ENCODE measurements at regions not wholly inside any gene's neighbourhood (a gene's known extent, or its start where the extent isn't known, plus 50 kb on each side); places are given as distances from the start of the nearest gene placed in this dataset.

- no peak overlapping the region for H3K4me2 ChIP-seq (replicated peaks; ENCODE audit: extremely low read depth, low read length, poor library complexity, severe bottlenecking)
- no peaks in the 10 kb centered on the region for H3K36me3 Mint-ChIP-seq
- H3K27ac Mint-ChIP-seq = peak overlapping the region in 1 of 7 donors; percentile 13
- H3K36me3 ChIP-seq (replicated peaks in 1 of 2; ENCODE audit: control insufficient read depth in 1 of 2, insufficient read depth in 2 of 2, low read length in 2 of 2) = no peaks in the 10 kb centered on the region
- H3K27me3 Mint-ChIP-seq (ENCODE audit: low read depth in 3 of 3) = no peaks in the 10 kb centered on the region
- no peak overlapping the region for H3K4me3 Mint-ChIP-seq
- H3K4me3 ChIP-seq (replicated peaks in 1 of 3; ENCODE audit: low read depth in 2 of 3, low read length in 3 of 3) = no peak overlapping the region
- peaks cover 0 to 3% (median 0%) of the 10 kb centered on the region in 7 donors for H3K9me3 Mint-ChIP-seq
- intact Hi-C loops (cut with micrococcal nuclease) = no loop called here
- no peaks in the 10 kb centered on the region for H3K4me1 Mint-ChIP-seq
- TF ChIP-seq, protein P1, sequence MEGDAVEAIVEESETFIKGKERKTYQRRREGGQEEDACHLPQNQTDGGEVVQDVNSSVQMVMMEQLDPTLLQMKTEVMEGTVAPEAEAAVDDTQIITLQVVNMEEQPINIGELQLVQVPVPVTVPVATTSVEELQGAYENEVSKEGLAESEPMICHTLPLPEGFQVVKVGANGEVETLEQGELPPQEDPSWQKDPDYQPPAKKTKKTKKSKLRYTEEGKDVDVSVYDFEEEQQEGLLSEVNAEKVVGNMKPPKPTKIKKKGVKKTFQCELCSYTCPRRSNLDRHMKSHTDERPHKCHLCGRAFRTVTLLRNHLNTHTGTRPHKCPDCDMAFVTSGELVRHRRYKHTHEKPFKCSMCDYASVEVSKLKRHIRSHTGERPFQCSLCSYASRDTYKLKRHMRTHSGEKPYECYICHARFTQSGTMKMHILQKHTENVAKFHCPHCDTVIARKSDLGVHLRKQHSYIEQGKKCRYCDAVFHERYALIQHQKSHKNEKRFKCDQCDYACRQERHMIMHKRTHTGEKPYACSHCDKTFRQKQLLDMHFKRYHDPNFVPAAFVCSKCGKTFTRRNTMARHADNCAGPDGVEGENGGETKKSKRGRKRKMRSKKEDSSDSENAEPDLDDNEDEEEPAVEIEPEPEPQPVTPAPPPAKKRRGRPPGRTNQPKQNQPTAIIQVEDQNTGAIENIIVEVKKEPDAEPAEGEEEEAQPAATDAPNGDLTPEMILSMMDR (IDR thresholded peaks at IDR 0.05) = no peak
- 81% methylated on average over 3 of the region's 4 CpGs for WGBS (ENCODE audit: insufficient coverage)
- no peak overlapping the region for H3K9ac ChIP-seq (ENCODE audit: insufficient read depth, low read length, poor library complexity, severe bottlenecking)
- no peaks in the 10 kb centered on the region for H4K20me1 ChIP-seq (ENCODE audit: insufficient read depth, low read length)
- no peaks in the 10 kb centered on the region for H3K79me2 ChIP-seq (ENCODE audit: insufficient read depth, low read length)
- DNase-seq = no peak
- H3K4me1 ChIP-seq (ENCODE audit: control insufficient read depth in 1 of 2, insufficient read depth in 2 of 2, low read length in 2 of 2) = no peaks in the 10 kb centered on the region
- no peak overlapping the region for H3K27ac ChIP-seq (ENCODE audit: low read depth in 1 of 2, low read length in 2 of 2)
- no peak overlapping the region for H2AFZ ChIP-seq (ENCODE audit: insufficient read depth, low read depth, low read length, poor library complexity, severe bottlenecking)
- no peaks in the 10 kb centered on the region for H3K9me3 ChIP-seq (replicated peaks in 1 of 2; ENCODE audit: control insufficient read depth in 1 of 2, insufficient read depth in 1 of 2, low read length in 2 of 2)
- no peaks in the 10 kb centered on the region for H3K27me3 ChIP-seq (ENCODE audit: control insufficient read depth in 2 of 2, insufficient read depth in 2 of 2, low read length in 2 of 2)
These were observed 653.8 kb upstream of the RIOK2 start for GRCh38 chr5:97836816-97837215.

GRCh38 chr5:97838214-97838613 is 655.2 kb upstream of the RIOK2 start:
- H2AFZ ChIP-seq (ENCODE audit: insufficient read depth, low read depth, low read length, poor library complexity, severe bottlenecking) = no peak overlapping the region
- H3K4me2 ChIP-seq (replicated peaks; ENCODE audit: extremely low read depth, low read length, poor library complexity, severe bottlenecking) = no peak overlapping the region
- WGBS (ENCODE audit: insufficient coverage) = no CpG with 5 or more reads among the region's 1 CpG
- H3K4me1 Mint-ChIP-seq = no peaks in the 10 kb centered on the region
- no peak overlapping the region for H3K27ac Mint-ChIP-seq
- no peaks in the 10 kb centered on the region for H3K79me2 ChIP-seq (ENCODE audit: insufficient read depth, low read length)
- TF ChIP-seq, protein P1 (IDR thresholded peaks at IDR 0.05) = no peak
- H3K36me3 ChIP-seq (replicated peaks in 1 of 2; ENCODE audit: control insufficient read depth in 1 of 2, insufficient read depth in 2 of 2, low read length in 2 of 2) = no peaks in the 10 kb centered on the region
- no peak overlapping the region for H3K27ac ChIP-seq (ENCODE audit: low read depth in 1 of 2, low read length in 2 of 2)
- H3K4me3 ChIP-seq (replicated peaks in 1 of 3; ENCODE audit: low read depth in 2 of 3, low read length in 3 of 3) = no peak overlapping the region
- no peaks in the 10 kb centered on the region for H3K4me1 ChIP-seq (ENCODE audit: control insufficient read depth in 1 of 2, insufficient read depth in 2 of 2, low read length in 2 of 2)
- H3K9me3 ChIP-seq (replicated peaks in 1 of 2; ENCODE audit: control insufficient read depth in 1 of 2, insufficient read depth in 1 of 2, low read length in 2 of 2) = no peaks in the 10 kb centered on the region
- no peak overlapping the region for H3K4me3 Mint-ChIP-seq
- intact Hi-C loops (cut with micrococcal nuclease) = no loop called here
- H3K27me3 ChIP-seq (ENCODE audit: control insufficient read depth in 2 of 2, insufficient read depth in 2 of 2, low read length in 2 of 2) = no peaks in the 10 kb centered on the region
- no peak overlapping the region for H3K9ac ChIP-seq (ENCODE audit: insufficient read depth, low read length, poor library complexity, severe bottlenecking)
- no peak for DNase-seq
- H3K27me3 Mint-ChIP-seq (ENCODE audit: low read depth in 3 of 3) = no peaks in the 10 kb centered on the region
- H3K36me3 Mint-ChIP-seq = no peaks in the 10 kb centered on the region
- H3K9me3 Mint-ChIP-seq = peaks cover 0 to 3% (median 0%) of the 10 kb centered on the region in 7 donors
- no peaks in the 10 kb centered on the region for H4K20me1 ChIP-seq (ENCODE audit: insufficient read depth, low read length)
